Urothelium cell line (cell line): ENCODE measurements at regions not wholly inside any gene's neighbourhood (a gene's known extent, or its start where the extent isn't known, plus 50 kb on each side); places are given as distances from the start of the nearest gene placed in this dataset.

Source experiments
- DNase-seq: peaks from one replicate; pipeline ENCODE4 v3.0.0; 2011; ENCODE audit warnings: low spot score, mixed read lengths
- FAIRE-seq: peaks from 2 replicates; lab custom pipeline; 2011; peaks lifted over from hg19 to GRCh38; lab: Jason Lieb, UNC

- FAIRE-seq (no peak), DNase-seq (no peak)
These were observed 147.4 kb upstream of the POU2AF2 start for GRCh38 chr11:111098091-111098490.

GRCh38 chr11:111097191-111097590, 148.3 kb upstream of the POU2AF2 start:
- DNase-seq (peak; percentile 74), FAIRE-seq (no peak)

GRCh38 chr11:111095327-111095726, 150.2 kb upstream of the POU2AF2 start:
- DNase-seq (no peak), FAIRE-seq (no peak)

GRCh38 chr11:111093061-111093460, 152.5 kb upstream of the POU2AF2 start:
- DNase-seq (no peak), FAIRE-seq (no peak)

GRCh38 chr11:111091321-111091938, 154.1 kb upstream of the POU2AF2 start:
- FAIRE-seq (no peak), DNase-seq (no peak)

- no peak for DNase-seq
- FAIRE-seq, result no peak
These were observed 155.8 kb upstream of the POU2AF2 start for GRCh38 chr11:111089759-111090158.

GRCh38 chr11:111088847-111089355, 156.6 kb upstream of the POU2AF2 start:
- DNase-seq (no peak), FAIRE-seq (no peak)

GRCh38 chr11:111086058-111086457, 159.5 kb upstream of the POU2AF2 start:
- DNase-seq, result no peak
- no peak for FAIRE-seq

- no peak for FAIRE-seq
- DNase-seq, result no peak
These were observed 162.9 kb upstream of the POU2AF2 start for GRCh38 chr11:111082664-111083063.

- FAIRE-seq, result no peak
- no peak for DNase-seq
These were observed 164.5 kb upstream of the POU2AF2 start for GRCh38 chr11:111081021-111081511.

GRCh38 chr11:111077530-111078322, 167.8 kb upstream of the POU2AF2 start:
- DNase-seq (no peak), FAIRE-seq (no peak)

- DNase-seq (no peak), FAIRE-seq (no peak)
These were observed 176.5 kb upstream of the POU2AF2 start for GRCh38 chr11:111069066-111069465.

GRCh38 chr11:111067994-111068393, 177.5 kb upstream of the POU2AF2 start:
- FAIRE-seq (no peak), DNase-seq (no peak)

GRCh38 chr11:111066846-111067245, 178.7 kb upstream of the POU2AF2 start:
- DNase-seq (no peak), FAIRE-seq (no peak)

GRCh38 chr11:111063726-111064517, 181.6 kb upstream of the POU2AF2 start:
- FAIRE-seq, result peak; percentile 69

GRCh38 chr11:111062420-111062819, 183.1 kb upstream of the POU2AF2 start:
- FAIRE-seq, result no peak
- no peak for DNase-seq

More at GRCh38 chr11:111063726-111064517, 181.6 kb upstream of the POU2AF2 start:
- no peak for DNase-seq

GRCh38 chr11:111059726-111060125, 185.8 kb upstream of the POU2AF2 start:
- DNase-seq (peak; percentile 41), FAIRE-seq (no peak)

- FAIRE-seq (no peak), DNase-seq (no peak)
These were observed 196.4 kb upstream of the POU2AF2 start for GRCh38 chr11:111049131-111049530.

- DNase-seq (no peak), FAIRE-seq (no peak)
These were observed 198.2 kb upstream of the POU2AF2 start for GRCh38 chr11:111047374-111047773.

GRCh38 chr11:111046291-111046690, 199.2 kb upstream of the POU2AF2 start:
- no peak for DNase-seq

GRCh38 chr11:111045874-111046273, 199.7 kb upstream of the POU2AF2 start:
- DNase-seq (no peak), FAIRE-seq (no peak)

More at GRCh38 chr11:111046291-111046690, 199.2 kb upstream of the POU2AF2 start:
- FAIRE-seq, result no peak
